Right atrium auricular region (tissue), 2 donors: ENCODE measurements at regions not wholly inside any gene's neighbourhood (a gene's known extent, or its start where the extent isn't known, plus 50 kb on each side); places are given as distances from the start of the nearest gene placed in this dataset.
A peak's percentile ranks its signal among the peaks of the same experiment; 100 is the strongest.

Source experiments
- DNase-seq: peaks from one replicate; pipeline ENCODE4 v3.0.0-alpha.2; 2019; ENCODE audit warnings: low spot score
- H3K27ac ChIP-seq, 2 donors: fragments of 200-600 bp; sonication (generic); 1 replicate in 1 of 2; 2 replicates in 1 of 2; pipeline ENCODE4 v1.5.1; 2016 to 2019
- H3K27me3 ChIP-seq, 2 donors: fragments of 200-600 bp; sonication (generic); one replicate each; pipeline versions ENCODE4 v1.5.1 to v1.6.0; 2017 to 2019
- H3K36me3 ChIP-seq: fragments of 200-600 bp; sonication (generic); one replicate; pipeline ENCODE4 v1.5.1; 2016
- H3K4me1 ChIP-seq, 2 donors: fragments of 200-600 bp; sonication (generic); one replicate each; pipeline versions ENCODE4 v1.5.1 to v1.6.0; 2017 to 2019
- H3K4me3 ChIP-seq, 2 donors: fragments of 200-600 bp; sonication (generic); 1 replicate in 1 of 2; 2 replicates in 1 of 2; pipeline ENCODE4 v1.5.1; 2017 to 2019; ENCODE audit warnings: mild to moderate bottlenecking in 1 of 2, moderate library complexity in 1 of 2
- H3K9me3 ChIP-seq, 2 donors: fragments of 200-600 bp; sonication (generic); one replicate each; pipeline ENCODE4 v1.5.1; 2019
- TF ChIP-seq, protein P1 (sequence below), 2 donors: fragments of 200-600 bp; sonication (generic); IDR thresholded peaks; one replicate each; pipeline ENCODE4 v1.5.1; 2019; ENCODE audit warnings: antibody characterized with exemption in 2 of 2

DNA sequence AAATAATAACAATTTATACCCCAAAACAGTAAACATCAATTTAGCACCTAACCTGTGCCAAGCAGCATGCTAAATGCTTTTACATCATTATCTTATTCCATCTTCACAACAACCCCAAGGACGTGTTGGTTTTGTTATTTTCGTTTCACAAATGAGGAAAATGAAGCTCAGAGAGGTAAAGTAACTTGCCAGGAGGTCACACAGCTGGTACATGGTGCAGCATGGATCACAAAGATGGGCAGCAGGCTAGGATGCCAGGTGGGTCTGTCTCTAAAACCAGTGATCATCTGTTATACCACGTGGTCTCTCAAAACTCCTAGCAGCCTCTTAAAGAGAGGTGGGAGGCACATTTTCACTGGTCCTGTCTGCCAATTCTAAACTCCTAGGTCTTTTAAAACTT is 323.6 kb upstream of the F9 start:
- peaks cover 0 to 6% of the 10 kb centered on the region in 2 donors for H3K4me1 ChIP-seq
- no peaks in the 10 kb centered on the region for H3K9me3 ChIP-seq
- H3K4me3 ChIP-seq: no peak overlapping the region
- no peak for DNase-seq
- no peaks in the 10 kb centered on the region for H3K27me3 ChIP-seq
- no peak overlapping the region for H3K27ac ChIP-seq
- TF ChIP-seq, protein P1, sequence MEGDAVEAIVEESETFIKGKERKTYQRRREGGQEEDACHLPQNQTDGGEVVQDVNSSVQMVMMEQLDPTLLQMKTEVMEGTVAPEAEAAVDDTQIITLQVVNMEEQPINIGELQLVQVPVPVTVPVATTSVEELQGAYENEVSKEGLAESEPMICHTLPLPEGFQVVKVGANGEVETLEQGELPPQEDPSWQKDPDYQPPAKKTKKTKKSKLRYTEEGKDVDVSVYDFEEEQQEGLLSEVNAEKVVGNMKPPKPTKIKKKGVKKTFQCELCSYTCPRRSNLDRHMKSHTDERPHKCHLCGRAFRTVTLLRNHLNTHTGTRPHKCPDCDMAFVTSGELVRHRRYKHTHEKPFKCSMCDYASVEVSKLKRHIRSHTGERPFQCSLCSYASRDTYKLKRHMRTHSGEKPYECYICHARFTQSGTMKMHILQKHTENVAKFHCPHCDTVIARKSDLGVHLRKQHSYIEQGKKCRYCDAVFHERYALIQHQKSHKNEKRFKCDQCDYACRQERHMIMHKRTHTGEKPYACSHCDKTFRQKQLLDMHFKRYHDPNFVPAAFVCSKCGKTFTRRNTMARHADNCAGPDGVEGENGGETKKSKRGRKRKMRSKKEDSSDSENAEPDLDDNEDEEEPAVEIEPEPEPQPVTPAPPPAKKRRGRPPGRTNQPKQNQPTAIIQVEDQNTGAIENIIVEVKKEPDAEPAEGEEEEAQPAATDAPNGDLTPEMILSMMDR (IDR thresholded peaks at IDR 0.05): no peak
- H3K36me3 ChIP-seq: no peaks in the 10 kb centered on the region

DNA sequence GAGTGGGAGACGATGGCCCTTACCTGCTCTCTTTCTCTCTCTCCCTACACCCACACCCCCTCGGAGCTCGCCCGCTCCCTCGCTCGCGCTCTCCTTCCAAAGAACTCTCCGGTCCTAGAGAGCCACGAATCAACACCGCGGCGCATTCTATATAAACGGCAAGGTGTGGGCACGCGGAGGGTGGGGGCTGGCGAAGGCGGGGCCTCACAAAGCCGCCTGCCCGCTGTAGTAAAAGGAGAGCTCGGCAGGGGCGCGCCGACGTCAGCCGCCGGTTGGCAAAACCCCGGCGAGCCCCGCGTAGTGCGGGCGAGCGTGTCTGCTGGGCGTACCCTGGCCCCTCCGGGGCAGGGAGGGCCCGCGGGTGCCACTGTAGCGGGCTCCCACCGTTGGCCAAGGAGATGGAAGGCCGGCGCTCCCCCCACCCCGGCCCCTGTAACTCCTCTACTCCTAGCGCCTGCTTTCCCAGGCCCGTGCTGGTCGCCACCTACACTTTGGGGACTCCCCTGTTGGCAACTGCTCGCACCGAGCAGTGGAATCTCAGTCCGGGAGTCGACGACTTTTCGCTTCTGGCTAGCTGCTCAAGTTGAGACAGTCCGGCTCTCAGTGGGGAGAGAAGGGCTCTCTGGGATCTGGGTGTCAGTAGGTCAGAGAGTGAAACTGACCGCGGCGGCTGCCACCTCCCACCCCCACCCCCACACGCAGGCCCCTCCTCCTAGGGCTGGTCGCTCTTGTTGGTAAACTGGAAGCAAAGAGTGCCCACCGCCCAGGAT is 325.5 kb upstream of the F9 start:
- peak overlapping the region; percentile 29 to 49 for H3K4me3 ChIP-seq
- H3K27ac ChIP-seq: no peak overlapping the region
- H3K27me3 ChIP-seq: no peaks in the 10 kb centered on the region
- peaks cover 0 to 6% of the 10 kb centered on the region in 2 donors for H3K4me1 ChIP-seq
- TF ChIP-seq, protein P1 (IDR thresholded peaks at IDR 0.05): no peak
- H3K9me3 ChIP-seq: no peaks in the 10 kb centered on the region
- H3K36me3 ChIP-seq: no peaks in the 10 kb centered on the region
- no peak for DNase-seq

DNA sequence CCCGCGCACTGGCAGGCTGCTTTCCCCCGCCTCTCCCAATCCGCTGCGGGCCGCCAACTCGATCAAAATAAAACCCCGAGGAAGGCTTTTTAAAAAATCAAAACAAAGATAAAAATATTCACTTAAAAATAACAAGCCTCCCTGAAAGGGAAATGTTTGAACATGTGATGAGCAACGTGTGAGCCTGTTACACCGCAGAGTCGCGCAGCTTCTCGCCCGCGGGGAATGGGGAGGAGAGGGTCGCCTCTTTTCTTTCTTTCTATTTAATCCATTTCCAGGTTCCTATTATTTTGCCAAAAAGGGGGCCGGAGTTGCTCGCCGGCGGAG is 326.0 kb upstream of the F9 start:
- Histone ChIP-seq H3K4me3 (peak overlapping the region; percentile 29 to 49), H3K27me3 (no peaks in the 10 kb centered on the region), H3K36me3 (no peaks in the 10 kb centered on the region), H3K27ac (no peak overlapping the region), H3K4me1 (peaks cover 0 to 6% of the 10 kb centered on the region in 2 donors), H3K9me3 (no peaks in the 10 kb centered on the region)
- TF ChIP-seq, protein P1 (IDR thresholded peaks at IDR 0.05): no peak
- DNase-seq: no peak

- peak overlapping the region; percentile 29 to 49 for H3K4me3 ChIP-seq
- TF ChIP-seq, protein P1 (IDR thresholded peaks at IDR 0.05): no peak
- no peak overlapping the region for H3K27ac ChIP-seq
- DNase-seq: no peak
- H3K9me3 ChIP-seq: no peaks in the 10 kb centered on the region
- H3K4me1 ChIP-seq: peaks cover 0 to 6% of the 10 kb centered on the region in 2 donors
- no peaks in the 10 kb centered on the region for H3K36me3 ChIP-seq
- H3K27me3 ChIP-seq: peaks cover 0 to 2% of the 10 kb centered on the region in 2 donors
Observed at GRCh38 chrX:139203651-139204570, 326.6 kb upstream of the F9 start.

DNA sequence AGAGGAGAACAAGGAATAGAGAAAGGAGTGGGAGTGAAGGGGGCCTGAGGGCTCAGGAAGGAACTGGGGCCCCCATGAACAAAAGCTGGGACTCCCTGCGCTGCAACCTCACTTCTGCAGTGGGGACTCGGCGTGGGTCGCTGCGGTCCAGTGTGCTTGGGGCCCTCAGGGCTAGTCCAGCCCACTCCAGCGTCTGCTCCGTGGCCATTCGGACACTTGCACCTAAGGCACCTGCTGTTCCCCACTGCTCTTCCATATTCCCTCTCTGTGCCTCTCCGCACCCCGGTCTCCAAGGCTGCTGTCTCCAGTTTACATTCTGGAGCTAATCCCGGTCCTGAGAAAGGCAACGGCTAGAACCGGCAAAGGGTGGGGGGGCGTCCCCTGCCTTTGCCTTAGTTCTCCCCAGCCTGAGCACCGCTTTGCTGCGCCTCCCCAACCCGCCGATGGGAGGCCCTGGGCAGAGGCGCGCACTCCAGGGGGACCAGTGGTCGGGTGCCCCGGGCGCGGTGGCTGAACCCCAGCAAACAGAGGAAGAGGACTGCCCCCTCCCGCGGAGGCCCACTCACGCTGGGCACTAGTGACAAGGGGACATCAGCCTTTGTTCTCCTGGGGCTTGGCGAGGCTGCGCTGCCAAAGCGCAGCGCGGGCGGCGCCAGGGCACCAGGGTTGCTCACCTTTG is 327.7 kb upstream of the F9 start:
- H3K36me3 ChIP-seq: no peaks in the 10 kb centered on the region

More for the DNA sequence above, 327.7 kb upstream of the F9 start:
- Histone ChIP-seq H3K27ac (no peak overlapping the region), H3K4me1 (peaks cover 0 to 6% of the 10 kb centered on the region in 2 donors), H3K27me3 (peaks cover 0 to 2% of the 10 kb centered on the region in 2 donors), H3K4me3 (peak overlapping the region in 1 of 2 donors; percentile 49), H3K9me3 (no peaks in the 10 kb centered on the region)
- TF ChIP-seq, protein P1 (IDR thresholded peaks at IDR 0.05): no peak
- DNase-seq: no peak
